ENCODE measurements at regions not wholly inside any gene's neighbourhood (a gene's known extent, or its start where the extent isn't known, plus 50 kb on each side); places are given as distances from the start of the nearest gene placed in this dataset.

DNA sequence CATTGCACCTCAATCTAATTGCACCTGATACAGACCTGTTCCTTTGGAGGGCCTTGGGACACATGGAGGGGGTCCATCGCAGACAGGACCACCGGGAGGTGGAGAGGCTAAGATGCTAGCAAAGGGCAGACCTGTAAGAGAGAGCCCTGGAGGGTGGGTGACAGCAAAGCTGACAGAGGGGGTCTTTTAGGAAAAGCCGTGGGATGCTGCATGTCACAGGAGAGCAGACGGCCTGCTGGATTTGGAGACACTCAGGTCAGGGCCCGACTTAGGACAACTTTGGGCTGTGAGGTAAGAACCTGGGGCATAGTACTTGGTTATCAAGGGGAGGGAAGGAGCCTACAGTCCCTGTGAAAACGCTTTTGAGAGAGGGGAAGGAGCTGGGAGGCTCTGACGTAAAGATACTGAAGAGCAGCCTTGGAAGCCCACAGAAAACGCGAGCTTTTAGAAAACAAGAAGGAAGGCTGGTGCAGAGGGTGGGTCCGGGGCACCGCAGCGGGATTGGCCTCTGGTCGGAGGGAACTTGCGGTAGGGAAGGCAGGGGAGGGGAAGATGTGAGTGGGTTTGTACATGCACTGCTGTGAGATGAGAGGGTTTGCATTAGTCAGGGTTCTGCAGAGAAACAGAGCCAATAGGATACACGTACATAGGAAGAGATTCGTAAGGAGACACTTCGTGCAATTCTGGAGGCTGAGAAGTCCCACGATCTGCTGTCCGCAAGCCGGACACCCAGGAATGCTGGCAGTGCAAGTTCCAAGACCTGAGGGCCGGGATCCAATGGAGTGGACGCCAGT is 868.5 kb downstream of the TBC1D22A start:
- Histone ChIP-seq H3K27ac (ENCODE audit: low read length) (no peak overlapping the region), H3K4me1 (ENCODE audit: insufficient read depth, low read length) (no peaks in the 10 kb centered on the region), H3K4me3 (ENCODE audit: low read length) (no peak overlapping the region), H3K36me3 (ENCODE audit: insufficient read depth, low read depth, low read length) (no peaks in the 10 kb centered on the region), H3K9ac (ENCODE audit: low read depth, low read length) (no peak overlapping the region), H3K9me3 (ENCODE audit: insufficient read depth, low read depth, low read length) (no peaks in the 10 kb centered on the region), H3K27me3 (ENCODE audit: insufficient read depth, low read length) (no peaks in the 10 kb centered on the region)

DNA sequence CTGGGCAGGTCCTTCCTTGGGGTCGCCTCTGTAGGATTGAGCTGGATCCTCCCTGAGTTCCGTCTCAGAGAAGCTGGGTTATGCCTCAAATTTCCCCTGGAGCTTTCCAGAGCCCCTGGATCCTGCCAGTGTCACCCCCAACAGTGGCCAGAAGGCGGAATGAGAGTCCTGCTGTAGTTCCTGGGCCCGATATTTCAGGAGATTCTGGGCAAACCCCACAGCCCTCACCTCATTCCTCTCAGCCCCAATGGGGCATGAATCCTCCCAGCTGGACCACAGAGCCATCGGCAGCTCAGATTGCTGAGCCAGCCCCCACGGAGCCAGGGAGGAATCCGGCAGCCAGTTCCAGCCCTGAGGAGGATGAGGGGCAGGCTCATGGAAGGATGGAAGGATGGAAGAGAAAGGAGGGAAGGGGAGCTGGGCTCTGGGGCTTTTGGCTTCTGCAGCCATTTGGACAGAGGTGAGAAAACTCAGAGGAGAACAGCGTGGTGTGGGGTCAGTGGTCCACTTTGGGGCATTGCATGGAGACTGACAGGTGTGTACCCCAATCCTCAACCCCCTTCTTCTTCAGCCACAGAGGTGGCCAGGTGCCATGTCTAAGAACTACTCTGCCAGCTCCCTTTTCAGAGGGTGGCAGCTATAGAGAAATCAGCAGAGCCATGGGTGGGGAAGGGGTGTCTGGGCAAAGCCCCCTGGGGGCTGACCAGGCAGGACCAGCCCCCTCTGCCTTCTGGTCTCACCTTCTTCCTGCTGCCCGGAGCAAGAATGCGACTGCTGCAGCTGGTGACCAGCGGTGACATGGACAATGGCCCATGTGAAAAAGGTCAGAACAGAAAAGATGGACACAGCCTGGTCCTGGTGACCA is 867.6 kb downstream of the TBC1D22A start:
- no peaks in the 10 kb centered on the region for H3K9me3 ChIP-seq (ENCODE audit: insufficient read depth, low read depth, low read length)
- no peak overlapping the region for H3K9ac ChIP-seq (ENCODE audit: low read depth, low read length)

GRCh38 chr22:47629273-47629711 is 866.8 kb downstream of the TBC1D22A start:
- no peak overlapping the region for H3K4me3 ChIP-seq (ENCODE audit: low read length)
- no peaks in the 10 kb centered on the region for H3K36me3 ChIP-seq (ENCODE audit: insufficient read depth, low read depth, low read length)
- H3K27ac ChIP-seq (ENCODE audit: low read length), result no peak overlapping the region
- no peaks in the 10 kb centered on the region for H3K27me3 ChIP-seq (ENCODE audit: insufficient read depth, low read length)
- H3K9ac ChIP-seq (ENCODE audit: low read depth, low read length), result no peak overlapping the region
- no peaks in the 10 kb centered on the region for H3K9me3 ChIP-seq (ENCODE audit: insufficient read depth, low read depth, low read length)
- H3K4me1 ChIP-seq (ENCODE audit: insufficient read depth, low read length), result no peaks in the 10 kb centered on the region

More for the DNA sequence above, 867.6 kb downstream of the TBC1D22A start:
- Histone ChIP-seq H3K27me3 (ENCODE audit: insufficient read depth, low read length) (no peaks in the 10 kb centered on the region), H3K4me3 (ENCODE audit: low read length) (no peak overlapping the region), H3K27ac (ENCODE audit: low read length) (no peak overlapping the region), H3K4me1 (ENCODE audit: insufficient read depth, low read length) (no peaks in the 10 kb centered on the region), H3K36me3 (ENCODE audit: insufficient read depth, low read depth, low read length) (no peaks in the 10 kb centered on the region)

DNA sequence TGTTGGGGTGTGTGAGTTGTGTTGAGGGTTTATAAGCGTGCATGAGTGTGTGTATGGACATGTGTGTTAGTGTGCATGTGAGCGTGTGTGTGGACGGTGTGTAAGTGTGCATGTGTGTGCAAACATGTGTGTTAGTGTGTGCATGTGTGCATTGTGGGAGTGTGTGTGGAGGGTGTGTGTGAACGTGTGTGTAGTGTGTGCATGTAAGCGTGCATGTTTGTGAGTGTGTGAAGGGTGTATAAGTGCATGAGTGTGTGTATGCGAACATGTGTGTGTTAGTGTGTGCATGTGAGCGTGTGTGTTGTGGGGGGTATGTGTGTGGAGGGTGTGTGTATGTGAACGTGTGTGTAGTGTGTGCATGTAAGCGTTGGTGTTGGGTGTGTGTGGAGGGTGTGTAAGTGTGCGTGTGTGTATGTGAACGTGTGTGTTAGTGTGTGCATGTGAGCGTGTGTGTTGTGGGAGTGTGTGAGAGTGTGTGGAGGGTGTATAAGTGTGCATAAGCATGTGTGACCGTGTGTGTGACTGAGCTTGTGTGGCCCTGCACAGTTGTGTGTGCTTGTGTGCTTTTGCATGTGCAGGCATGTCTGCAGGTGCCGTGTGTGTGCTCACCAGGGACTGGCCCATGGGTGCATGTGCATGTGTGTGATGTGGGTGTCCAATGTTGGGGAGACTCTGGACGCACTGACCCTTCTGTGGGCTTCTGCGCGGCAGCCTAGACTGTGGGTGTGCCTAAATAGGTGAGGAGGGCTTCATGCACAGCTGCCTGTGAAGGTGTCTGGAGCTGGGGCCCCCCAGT is 866.2 kb downstream of the TBC1D22A start:
- no peaks in the 10 kb centered on the region for H3K27me3 ChIP-seq (ENCODE audit: insufficient read depth, low read length)

DNA sequence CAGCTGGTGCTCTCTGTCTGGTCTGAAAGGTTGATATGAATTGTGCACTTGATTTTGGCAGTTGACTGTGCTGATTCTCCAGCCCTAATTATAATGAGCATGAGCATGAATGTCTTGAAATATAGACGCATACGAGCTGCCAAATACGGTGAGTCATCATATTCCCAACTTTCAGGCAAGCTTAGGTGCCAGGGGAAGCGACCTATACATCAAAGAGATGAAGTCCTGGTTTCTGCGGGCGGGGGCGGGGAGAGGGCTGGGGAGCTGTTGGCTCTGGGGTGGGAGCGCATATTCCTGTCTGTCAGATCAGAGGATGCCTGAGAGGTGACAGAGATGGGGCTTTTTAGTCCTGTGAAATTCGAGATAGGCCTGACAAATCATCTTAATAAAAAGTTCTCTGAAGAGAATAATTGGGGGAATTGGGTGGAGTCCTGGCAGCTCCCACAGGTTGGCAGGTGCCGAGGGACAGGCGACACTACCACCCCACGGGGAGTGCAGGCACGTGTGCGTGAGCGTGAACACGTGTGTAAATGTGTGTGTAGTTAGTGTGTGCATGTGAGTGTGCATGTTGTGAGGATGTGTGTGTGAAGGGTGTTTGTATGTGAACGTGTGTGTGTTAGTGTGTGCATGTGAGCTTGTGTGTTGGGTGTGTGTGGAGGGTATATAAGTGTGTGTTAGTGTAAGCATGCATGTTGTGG is 865.3 kb downstream of the TBC1D22A start:
- Histone ChIP-seq H3K27ac (ENCODE audit: low read length) (no peak overlapping the region), H3K9me3 (ENCODE audit: insufficient read depth, low read depth, low read length) (no peaks in the 10 kb centered on the region), H3K27me3 (ENCODE audit: insufficient read depth, low read length) (no peaks in the 10 kb centered on the region), H3K4me3 (ENCODE audit: low read length) (no peak overlapping the region), H3K4me1 (ENCODE audit: insufficient read depth, low read length) (no peaks in the 10 kb centered on the region), H3K9ac (ENCODE audit: low read depth, low read length) (no peak overlapping the region), H3K36me3 (ENCODE audit: insufficient read depth, low read depth, low read length) (no peaks in the 10 kb centered on the region)

More for the DNA sequence above, 866.2 kb downstream of the TBC1D22A start:
- H3K4me3 ChIP-seq (ENCODE audit: low read length), result no peak overlapping the region
- H3K4me1 ChIP-seq (ENCODE audit: insufficient read depth, low read length), result no peaks in the 10 kb centered on the region
- no peaks in the 10 kb centered on the region for H3K9me3 ChIP-seq (ENCODE audit: insufficient read depth, low read depth, low read length)
- H3K9ac ChIP-seq (ENCODE audit: low read depth, low read length), result no peak overlapping the region
- no peaks in the 10 kb centered on the region for H3K36me3 ChIP-seq (ENCODE audit: insufficient read depth, low read depth, low read length)
- H3K27ac ChIP-seq (ENCODE audit: low read length), result no peak overlapping the region

GRCh38 chr22:47626428-47627390 is 864.3 kb downstream of the TBC1D22A start:
- Histone ChIP-seq H3K36me3 (ENCODE audit: insufficient read depth, low read depth, low read length) (no peaks in the 10 kb centered on the region), H3K9me3 (ENCODE audit: insufficient read depth, low read depth, low read length) (no peaks in the 10 kb centered on the region), H3K4me3 (ENCODE audit: low read length) (no peak overlapping the region), H3K4me1 (ENCODE audit: insufficient read depth, low read length) (no peaks in the 10 kb centered on the region), H3K27ac (ENCODE audit: low read length) (no peak overlapping the region), H3K9ac (ENCODE audit: low read depth, low read length) (no peak overlapping the region), H3K27me3 (ENCODE audit: insufficient read depth, low read length) (no peaks in the 10 kb centered on the region)

DNA sequence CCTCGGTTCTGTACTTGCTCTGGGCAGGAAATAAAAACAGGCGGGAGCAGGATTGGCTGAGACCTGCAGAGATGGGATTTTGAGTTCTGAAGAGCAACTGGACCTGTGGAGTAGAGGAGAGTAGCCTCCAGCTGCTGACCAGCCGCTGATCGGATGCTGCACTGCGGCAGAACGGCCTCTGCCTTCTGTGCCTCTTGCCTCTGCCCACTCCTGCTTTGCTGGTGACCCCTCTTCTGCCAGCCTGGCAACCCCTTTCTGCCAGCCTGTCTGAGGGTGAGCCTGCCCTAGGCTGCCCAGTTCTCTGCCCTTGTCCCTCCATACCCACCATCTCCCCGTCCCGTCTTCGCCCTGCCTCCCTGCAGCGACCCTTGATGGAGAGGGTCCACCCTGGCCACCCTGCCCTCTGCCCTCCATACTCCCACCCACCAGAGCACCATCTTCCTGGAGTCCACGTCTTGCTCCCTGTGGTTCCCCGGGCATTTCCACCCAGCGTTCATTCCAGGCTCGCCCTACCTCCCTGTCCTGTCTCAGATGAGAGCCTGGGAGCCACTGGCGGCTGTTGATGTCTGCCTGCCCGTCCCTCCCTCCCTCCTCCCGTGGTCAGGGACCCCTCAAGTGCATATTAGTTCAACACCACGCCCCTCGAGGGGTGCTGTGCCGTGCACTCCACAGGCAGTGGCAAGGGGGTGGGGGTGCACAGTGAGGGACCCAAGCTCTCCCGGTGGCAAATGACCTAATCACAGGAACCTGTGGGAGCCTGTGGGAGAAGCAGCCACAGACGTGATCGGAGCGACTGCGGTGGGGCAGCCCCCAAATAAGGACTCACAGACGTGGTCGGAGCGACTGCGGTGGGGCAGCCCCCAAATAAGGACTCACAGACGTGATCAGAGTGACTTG is 863.3 kb downstream of the TBC1D22A start:
- H3K4me3 ChIP-seq (ENCODE audit: low read length), result no peak overlapping the region
- no peaks in the 10 kb centered on the region for H3K27me3 ChIP-seq (ENCODE audit: insufficient read depth, low read length)
- H3K36me3 ChIP-seq (ENCODE audit: insufficient read depth, low read depth, low read length), result no peaks in the 10 kb centered on the region
- H3K4me1 ChIP-seq (ENCODE audit: insufficient read depth, low read length), result no peaks in the 10 kb centered on the region
- H3K9ac ChIP-seq (ENCODE audit: low read depth, low read length), result no peak overlapping the region
- no peaks in the 10 kb centered on the region for H3K9me3 ChIP-seq (ENCODE audit: insufficient read depth, low read depth, low read length)
- no peak overlapping the region for H3K27ac ChIP-seq (ENCODE audit: low read length)

DNA sequence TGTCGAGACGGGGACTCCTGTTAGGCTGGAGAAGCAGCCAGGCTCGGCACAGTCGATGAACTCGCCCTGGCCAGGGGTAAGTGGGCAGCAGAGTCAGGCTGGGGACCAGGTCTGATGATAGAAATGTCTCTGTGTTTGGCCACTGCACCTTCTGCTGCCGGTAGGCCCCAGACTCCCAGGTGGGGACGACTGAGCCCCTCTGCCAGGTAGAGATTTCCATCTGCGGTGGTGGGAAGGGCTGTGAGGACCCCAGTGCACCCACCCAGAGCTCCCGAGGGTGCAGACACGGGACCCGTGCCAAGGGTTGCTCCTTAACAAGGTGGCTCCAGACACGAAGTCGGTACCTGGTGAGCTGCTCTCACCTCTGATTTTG is 862.5 kb downstream of the TBC1D22A start:
- Histone ChIP-seq H3K4me3 (ENCODE audit: low read length) (no peak overlapping the region), H3K9ac (ENCODE audit: low read depth, low read length) (no peak overlapping the region), H3K27me3 (ENCODE audit: insufficient read depth, low read length) (no peaks in the 10 kb centered on the region), H3K27ac (ENCODE audit: low read length) (no peak overlapping the region), H3K36me3 (ENCODE audit: insufficient read depth, low read depth, low read length) (no peaks in the 10 kb centered on the region), H3K4me1 (ENCODE audit: insufficient read depth, low read length) (no peaks in the 10 kb centered on the region), H3K9me3 (ENCODE audit: insufficient read depth, low read depth, low read length) (no peaks in the 10 kb centered on the region)

GRCh38 chr22:47624252-47625012 is 862.0 kb downstream of the TBC1D22A start:
- H3K27me3 ChIP-seq (ENCODE audit: insufficient read depth, low read length), result no peaks in the 10 kb centered on the region
- no peaks in the 10 kb centered on the region for H3K4me1 ChIP-seq (ENCODE audit: insufficient read depth, low read length)
- no peak overlapping the region for H3K9ac ChIP-seq (ENCODE audit: low read depth, low read length)
- no peaks in the 10 kb centered on the region for H3K9me3 ChIP-seq (ENCODE audit: insufficient read depth, low read depth, low read length)
- no peak overlapping the region for H3K4me3 ChIP-seq (ENCODE audit: low read length)
- H3K36me3 ChIP-seq (ENCODE audit: insufficient read depth, low read depth, low read length), result no peaks in the 10 kb centered on the region
- H3K27ac ChIP-seq (ENCODE audit: low read length), result no peak overlapping the region

Measured in iPS-20b (cell line).